NCI-H187 treated with DMSO at 0.1 percent for 48 hours (cell line): ENCODE measurements at regions not wholly inside any gene's neighbourhood (a gene's known extent, or its start where the extent isn't known, plus 50 kb on each side); places are given as distances from the start of the nearest gene placed in this dataset.

ENCODE experiments used
- DNase-seq: peaks from one replicate; lab custom pipeline; 2025; lab: John Stamatoyannopoulos, UW

GRCh38 chr5:3020426-3020825 lies 268.9 kb upstream of the IRX2 start:
- no peak for DNase-seq

- DNase-seq: no peak
Measured at GRCh38 chr5:3019045-3019444, 267.6 kb upstream of the IRX2 start.

- DNase-seq: no peak
Measured at GRCh38 chr5:3011764-3012017, 260.2 kb upstream of the IRX2 start.

- DNase-seq: no peak
Measured at GRCh38 chr5:3010953-3011763, 259.7 kb upstream of the IRX2 start.

- no peak for DNase-seq
Measured at GRCh38 chr5:3010301-3010952, 258.9 kb upstream of the IRX2 start.

GRCh38 chr5:3009605-3010004 lies 258.1 kb upstream of the IRX2 start:
- no peak for DNase-seq

- DNase-seq: no peak
Measured at GRCh38 chr5:3007577-3007976, 256.1 kb upstream of the IRX2 start.

GRCh38 chr5:3006961-3007551 lies 255.6 kb upstream of the IRX2 start:
- no peak for DNase-seq

- DNase-seq: no peak
Measured at GRCh38 chr5:3006526-3006925, 255.0 kb upstream of the IRX2 start.

GRCh38 chr5:3004361-3005080 lies 253.0 kb upstream of the IRX2 start:
- DNase-seq: no peak

GRCh38 chr5:3002230-3002629 lies 250.8 kb upstream of the IRX2 start:
- no peak for DNase-seq

- DNase-seq: no peak
Measured at GRCh38 chr5:3000631-3001030, 249.2 kb upstream of the IRX2 start.

- no peak for DNase-seq
Measured at GRCh38 chr5:2999926-3000325, 248.4 kb upstream of the IRX2 start.

GRCh38 chr5:2998106-2998505 lies 246.6 kb upstream of the IRX2 start:
- no peak for DNase-seq

- no peak for DNase-seq
Measured at GRCh38 chr5:2997179-2997578, 245.7 kb upstream of the IRX2 start.

GRCh38 chr5:2996687-2997086 lies 245.2 kb upstream of the IRX2 start:
- no peak for DNase-seq

GRCh38 chr5:2996248-2996647 lies 244.8 kb upstream of the IRX2 start:
- DNase-seq: no peak

GRCh38 chr5:2995667-2996066 lies 244.2 kb upstream of the IRX2 start:
- DNase-seq: no peak

- no peak for DNase-seq
Measured at GRCh38 chr5:2995035-2995434, 243.6 kb upstream of the IRX2 start.

- no peak for DNase-seq
Measured at GRCh38 chr5:2993771-2994170, 242.3 kb upstream of the IRX2 start.

GRCh38 chr5:2993301-2993700 lies 241.8 kb upstream of the IRX2 start:
- no peak for DNase-seq

GRCh38 chr5:2992806-2993205 lies 241.3 kb upstream of the IRX2 start:
- no peak for DNase-seq

- DNase-seq: no peak
Measured at GRCh38 chr5:2991884-2992283, 240.4 kb upstream of the IRX2 start.
